SJCRH30 (cell line): ENCODE measurements at regions not wholly inside any gene's neighbourhood (a gene's known extent, or its start where the extent isn't known, plus 50 kb on each side); places are given as distances from the start of the nearest gene placed in this dataset.

Experiments
- DNase-seq, 2 experiments: peaks; one replicate each; pipeline ENCODE4 v3.0.0-alpha.2; 2015 to 2020
- H3K27ac ChIP-seq: fragments of 250-450 bp; sonication (Bioruptor Pico); 2 replicates; pipeline ENCODE4 v1.5.1; 2020; ENCODE audit warnings: mild to moderate bottlenecking, moderate library complexity
- H3K27me3 ChIP-seq: fragments of 250-450 bp; sonication (Bioruptor Pico); 2 replicates; pipeline ENCODE4 v1.5.1; 2020; ENCODE audit warnings: mild to moderate bottlenecking, moderate library complexity
- H3K36me3 ChIP-seq: fragments of 250-450 bp; sonication (Bioruptor Pico); 2 replicates; pipeline ENCODE4 v1.5.1; 2020; ENCODE audit warnings: mild to moderate bottlenecking, moderate library complexity
- H3K4me1 ChIP-seq: fragments of 250-450 bp; sonication (Bioruptor Pico); 2 replicates; pipeline ENCODE4 v1.5.1; 2020; ENCODE audit warnings: mild to moderate bottlenecking, moderate library complexity
- H3K4me3 ChIP-seq: fragments of 250-450 bp; sonication (Bioruptor Pico); 2 replicates; pipeline ENCODE4 v1.5.1; 2020; ENCODE audit warnings: mild to moderate bottlenecking, moderate library complexity
- H3K9me3 ChIP-seq: fragments of 250-450 bp; sonication (Bioruptor Pico); replicated peaks from 2 replicates; pipeline ENCODE4 v1.5.1; 2020; ENCODE audit warnings: mild to moderate bottlenecking, moderate library complexity

GRCh38 chr13:40178130-40178529 is 488.3 kb downstream of the FOXO1 start:
- Histone ChIP-seq H3K4me3 (no peak overlapping the region), H3K4me1 (peaks cover 5% of the 10 kb centered on the region), H3K36me3 (no peaks in the 10 kb centered on the region), H3K27ac (no peak overlapping the region), H3K27me3 (no peaks in the 10 kb centered on the region), H3K9me3 (no peaks in the 10 kb centered on the region; the same call in 1 of the 2 replicates)
- DNase-seq: no peak

GRCh38 chr13:40179445-40180281 is 486.8 kb downstream of the FOXO1 start:
- Histone ChIP-seq H3K4me3 (no peak overlapping the region), H3K36me3 (no peaks in the 10 kb centered on the region), H3K27me3 (no peaks in the 10 kb centered on the region), H3K4me1 (peaks cover 5% of the 10 kb centered on the region), H3K27ac (no peak overlapping the region), H3K9me3 (no peaks in the 10 kb centered on the region)
- DNase-seq: no peak

DNA sequence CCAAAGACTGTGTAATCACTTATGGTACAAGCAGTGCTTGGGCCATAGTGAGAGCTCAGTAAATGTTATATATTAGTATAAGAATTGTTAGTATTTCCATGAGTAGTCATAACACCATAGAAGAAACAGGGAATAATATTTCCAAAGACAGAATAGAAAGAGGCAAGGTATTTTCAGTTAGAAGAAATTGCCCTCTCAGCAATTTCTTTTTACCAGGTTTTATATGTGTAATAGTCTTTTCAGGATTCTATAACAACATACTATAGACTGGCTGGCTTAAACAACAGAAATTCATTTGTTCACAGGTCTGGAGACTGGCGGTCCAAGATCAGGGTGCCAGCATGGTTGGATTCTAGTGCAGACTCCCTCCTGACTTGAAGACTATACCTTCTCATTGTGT is 485.7 kb downstream of the FOXO1 start:
- no peak overlapping the region for H3K27ac ChIP-seq
- no peaks in the 10 kb centered on the region for H3K36me3 ChIP-seq
- H3K27me3 ChIP-seq: no peaks in the 10 kb centered on the region
- H3K4me3 ChIP-seq: no peak overlapping the region
- peaks cover 5% of the 10 kb centered on the region for H3K4me1 ChIP-seq
- DNase-seq: no peak
- no peaks in the 10 kb centered on the region for H3K9me3 ChIP-seq

GRCh38 chr13:40181203-40181845 is 485.1 kb downstream of the FOXO1 start:
- no peaks in the 10 kb centered on the region for H3K27me3 ChIP-seq

GRCh38 chr13:40182591-40182990 is 483.9 kb downstream of the FOXO1 start:
- Histone ChIP-seq H3K4me3 (no peak overlapping the region), H3K36me3 (no peaks in the 10 kb centered on the region), H3K27me3 (no peaks in the 10 kb centered on the region), H3K27ac (no peak overlapping the region), H3K9me3 (no peaks in the 10 kb centered on the region), H3K4me1 (peaks cover 5% of the 10 kb centered on the region)
- DNase-seq: no peak

More at GRCh38 chr13:40181203-40181845, 485.1 kb downstream of the FOXO1 start:
- Histone ChIP-seq H3K27ac (no peak overlapping the region), H3K4me3 (no peak overlapping the region), H3K9me3 (no peaks in the 10 kb centered on the region), H3K36me3 (no peaks in the 10 kb centered on the region), H3K4me1 (peaks cover 5% of the 10 kb centered on the region)
- peak in 1 of 2 experiments; percentile 25 for DNase-seq

DNA sequence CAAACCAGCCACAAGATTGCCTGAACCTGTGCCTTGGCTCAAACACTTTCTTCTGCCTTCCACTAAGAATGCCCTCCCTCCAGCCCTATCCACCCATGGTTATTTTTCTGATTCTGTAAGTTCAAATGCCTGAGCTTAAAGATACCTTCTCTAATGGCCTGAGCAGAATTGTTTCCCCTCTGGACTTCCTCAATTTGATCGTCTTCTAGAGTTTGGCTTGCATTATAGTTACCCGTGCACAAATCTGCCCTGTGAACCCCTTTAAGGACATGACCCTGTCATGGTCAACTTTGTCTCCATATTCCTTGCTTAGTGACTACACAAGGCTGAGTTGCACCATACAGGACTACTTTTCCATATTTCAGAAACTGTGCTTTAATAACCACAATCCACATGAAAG is 481.0 kb downstream of the FOXO1 start:
- H3K36me3 ChIP-seq: no peaks in the 10 kb centered on the region

DNA sequence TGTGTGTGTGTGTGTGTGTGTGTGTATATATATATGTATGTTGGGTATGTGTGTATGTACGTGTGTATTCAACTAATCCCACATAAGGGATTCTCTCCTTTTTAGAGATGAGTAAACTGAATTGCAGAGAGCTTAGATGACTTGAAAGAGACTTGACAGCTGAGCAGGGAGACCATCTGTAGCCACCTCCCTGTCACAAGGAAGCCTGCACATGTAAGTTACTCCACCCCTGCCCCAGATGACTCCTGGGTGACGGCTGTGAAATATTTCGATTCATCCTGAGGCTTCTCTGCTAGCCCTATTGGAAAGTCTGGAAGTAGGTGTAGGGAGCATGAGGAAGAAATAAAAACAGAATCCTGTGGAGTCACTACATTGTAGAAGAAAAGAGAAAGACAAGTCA is 480.4 kb downstream of the FOXO1 start:
- Histone ChIP-seq H3K36me3 (no peaks in the 10 kb centered on the region), H3K4me1 (peaks cover 25% of the 10 kb centered on the region), H3K4me3 (no peak overlapping the region), H3K27ac (no peak overlapping the region), H3K9me3 (no peaks in the 10 kb centered on the region), H3K27me3 (no peaks in the 10 kb centered on the region)
- no peak for DNase-seq

More for the DNA sequence above, 481.0 kb downstream of the FOXO1 start:
- H3K4me3 ChIP-seq: no peak overlapping the region
- peaks cover 20% of the 10 kb centered on the region for H3K4me1 ChIP-seq
- DNase-seq: no peak
- no peaks in the 10 kb centered on the region for H3K27me3 ChIP-seq
- H3K27ac ChIP-seq: no peak overlapping the region
- no peaks in the 10 kb centered on the region for H3K9me3 ChIP-seq

GRCh38 chr13:40186626-40187323 is 479.7 kb downstream of the FOXO1 start:
- H3K27me3 ChIP-seq: no peaks in the 10 kb centered on the region
- H3K4me1 ChIP-seq: peaks cover 28% of the 10 kb centered on the region
- H3K36me3 ChIP-seq: no peaks in the 10 kb centered on the region
- no peak overlapping the region for H3K4me3 ChIP-seq
- H3K9me3 ChIP-seq: no peaks in the 10 kb centered on the region
- no peak for DNase-seq
- H3K27ac ChIP-seq: no peak overlapping the region

DNA sequence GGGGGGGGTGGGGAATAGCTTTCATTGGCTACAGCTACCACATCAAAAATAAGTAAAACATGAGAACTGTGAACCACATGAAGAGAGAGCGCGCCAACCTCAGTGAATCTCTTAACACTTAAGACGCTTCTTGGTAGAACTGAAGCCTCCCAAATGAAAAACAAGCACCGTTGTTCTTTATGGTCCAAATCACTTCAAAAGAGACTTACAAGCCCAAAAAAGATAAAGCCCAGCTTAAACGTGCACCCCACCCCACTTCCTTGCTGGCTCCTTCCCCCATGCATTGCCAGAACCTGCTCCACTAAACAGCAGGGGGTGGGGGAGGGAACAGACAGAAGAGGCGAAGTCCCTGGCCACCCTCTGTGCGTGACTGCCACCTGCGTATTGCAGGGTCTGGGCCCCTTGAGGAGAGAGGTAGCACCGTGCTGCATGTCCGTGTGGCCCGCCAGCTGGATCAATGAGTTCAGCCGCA is 479.1 kb downstream of the FOXO1 start:
- no peak overlapping the region for H3K27ac ChIP-seq
- H3K27me3 ChIP-seq: no peaks in the 10 kb centered on the region
- H3K9me3 ChIP-seq: no peaks in the 10 kb centered on the region
- peaks cover 29% of the 10 kb centered on the region for H3K4me1 ChIP-seq
- no peak overlapping the region for H3K4me3 ChIP-seq
- DNase-seq: no peak
- H3K36me3 ChIP-seq: no peaks in the 10 kb centered on the region

- H3K4me1 ChIP-seq: peaks cover 29% of the 10 kb centered on the region
- no peaks in the 10 kb centered on the region for H3K27me3 ChIP-seq
- no peaks in the 10 kb centered on the region for H3K9me3 ChIP-seq
- no peak overlapping the region for H3K4me3 ChIP-seq
- no peak overlapping the region for H3K27ac ChIP-seq
- DNase-seq: no peak
- no peaks in the 10 kb centered on the region for H3K36me3 ChIP-seq
Observed at GRCh38 chr13:40187841-40188591, 478.4 kb downstream of the FOXO1 start.

DNA sequence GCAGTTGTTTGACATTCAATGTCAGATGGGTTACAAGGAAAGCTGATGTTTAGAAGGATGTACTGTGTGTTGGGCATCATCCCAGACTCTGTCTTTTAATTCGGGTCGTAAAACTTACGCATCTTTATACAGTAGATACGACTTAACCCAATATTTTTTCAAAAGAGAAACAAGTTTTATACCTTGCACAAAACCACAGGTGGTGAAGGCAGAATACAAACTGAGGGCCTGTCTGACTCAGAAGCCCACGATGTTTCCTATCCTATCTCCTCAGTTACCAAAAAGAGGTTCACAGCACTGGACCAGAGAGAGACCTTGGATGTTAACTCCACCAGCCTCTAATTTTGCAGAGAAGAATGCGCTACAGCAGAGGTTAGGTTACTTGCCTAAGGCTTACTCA is 477.0 kb downstream of the FOXO1 start:
- no peak for DNase-seq
- Histone ChIP-seq H3K36me3 (no peaks in the 10 kb centered on the region), H3K4me3 (no peak overlapping the region), H3K27ac (peak overlapping the region; percentile 91), H3K4me1 (peaks cover 29% of the 10 kb centered on the region), H3K27me3 (no peaks in the 10 kb centered on the region), H3K9me3 (no peaks in the 10 kb centered on the region)

DNA sequence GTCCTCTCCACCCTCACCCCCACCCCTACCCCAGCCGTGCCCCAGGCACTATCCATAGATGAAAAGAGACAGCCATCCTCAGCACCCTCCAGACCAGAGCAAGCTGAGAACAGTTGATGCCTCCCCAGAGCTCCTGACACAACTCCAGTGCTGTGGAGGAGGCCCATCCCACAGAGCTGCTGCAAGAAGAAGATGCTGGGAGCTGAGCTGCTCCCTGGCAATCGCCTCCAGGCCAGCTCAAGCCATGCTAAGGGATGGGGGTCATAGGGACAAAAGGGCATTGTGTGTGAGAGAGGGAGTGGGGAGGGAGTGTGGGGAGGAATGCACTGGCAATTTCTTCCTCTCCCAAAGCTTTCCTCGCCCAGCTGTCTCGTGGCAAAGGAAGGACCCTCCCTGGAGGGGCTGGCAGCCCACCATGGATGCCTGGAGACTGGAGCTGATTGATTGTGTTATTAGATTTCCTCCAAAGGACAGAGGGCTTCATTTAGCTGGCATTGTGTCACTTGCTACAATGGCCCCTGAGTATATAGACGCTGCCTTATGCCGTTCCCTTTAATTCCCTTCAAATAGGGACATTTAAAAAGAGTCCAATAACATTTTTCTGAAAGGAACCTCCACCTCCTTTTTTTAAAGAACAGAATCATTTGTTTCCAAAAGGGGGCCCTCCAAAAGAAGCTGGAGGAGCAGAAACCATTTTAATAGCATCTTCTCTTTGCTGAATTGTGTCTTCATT is 476.4 kb downstream of the FOXO1 start:
- Histone ChIP-seq H3K27ac (peak overlapping the region; percentile 91), H3K4me3 (peak overlapping the region; percentile 36), H3K4me1 (peaks cover 29% of the 10 kb centered on the region), H3K36me3 (no peaks in the 10 kb centered on the region), H3K9me3 (no peaks in the 10 kb centered on the region), H3K27me3 (no peaks in the 10 kb centered on the region)
- peak; percentile 83 to 90 for DNase-seq

DNA sequence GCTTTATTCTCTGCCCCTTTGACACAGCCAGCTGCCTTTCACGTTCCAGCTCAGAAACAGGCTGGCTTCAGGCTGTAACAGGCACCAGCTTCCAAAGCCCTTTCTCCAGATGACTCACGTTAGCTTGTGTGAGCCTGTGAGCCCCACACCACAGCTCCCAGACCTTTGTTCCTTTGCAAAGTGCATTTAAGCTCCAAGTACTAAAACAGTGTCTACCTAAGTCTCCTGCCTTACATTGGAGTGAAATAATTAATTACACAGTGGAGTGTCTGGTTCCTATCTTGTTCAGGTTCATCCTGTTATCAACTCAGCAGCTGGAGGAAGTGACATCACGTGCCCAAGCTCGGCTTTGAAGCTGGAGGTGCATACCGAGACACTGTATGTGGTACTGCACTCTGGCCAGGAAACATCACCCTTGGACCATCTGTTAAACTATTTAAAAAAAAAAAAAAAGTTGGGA is 475.8 kb downstream of the FOXO1 start:
- Histone ChIP-seq H3K27me3 (no peaks in the 10 kb centered on the region), H3K36me3 (no peaks in the 10 kb centered on the region), H3K27ac (peak overlapping the region; percentile 91), H3K9me3 (no peaks in the 10 kb centered on the region), H3K4me3 (peak overlapping the region; percentile 36), H3K4me1 (peaks cover 29% of the 10 kb centered on the region)
- DNase-seq: peak; percentile 85 to 93
